Ovary (tissue), 7 donors: ENCODE measurements at regions not wholly inside any gene's neighbourhood (a gene's known extent, or its start where the extent isn't known, plus 50 kb on each side); places are given as distances from the start of the nearest gene placed in this dataset.

Source experiments
- DNase-seq, 5 donors: peaks; one replicate each; pipeline ENCODE4 v3.0.0-alpha.2; 2019 to 2020
- H3K27ac ChIP-seq, 2 donors: fragments of 200-600 bp; one replicate each; pipeline versions ENCODE4 v1.5.1 to v1.8.0; 2019 to 2022
- H3K27me3 ChIP-seq: fragments of 200-600 bp; one replicate; pipeline ENCODE4 v1.8.0; 2022
- H3K36me3 ChIP-seq: fragments of 200-600 bp; sonication (generic); one replicate; pipeline ENCODE4 v1.5.1; 2019
- H3K4me1 ChIP-seq: one replicate; pipeline ENCODE4 v1.8.1; 2013; ENCODE audit warnings: mild to moderate bottlenecking, moderate library complexity; ENCODE audit not compliant: insufficient read depth
- H3K4me3 ChIP-seq: fragments of 200-600 bp; sonication (generic); one replicate; pipeline ENCODE4 v1.5.1; 2017
- H3K9me3 ChIP-seq, 2 donors: fragments of 200-600 bp in 1 of 2; sonication (generic) in 1 of 2; one replicate each; pipeline versions ENCODE4 v1.5.1 to v1.8.1; 2013 to 2019; ENCODE audit warnings: mild to moderate bottlenecking in 1 of 2, moderate library complexity in 1 of 2
- EP300 ChIP-seq: sonication (generic); formaldehyde crosslinking; IDR thresholded peaks from one replicate; pipeline ENCODE4 v1.6.1; 2017; ENCODE audit warnings: antibody characterized with exemption
- POLR2A ChIP-seq: fragments of 450-650 bp; IDR thresholded peaks from one replicate; pipeline ENCODE4 v1.6.1; 2017; ENCODE audit warnings: antibody characterized with exemption, mild to moderate bottlenecking, moderate library complexity
- WGBS, 3 donors: extraction: QIAGEN DNeasy Blood & Tissue Kit in 1 of 3; methylation state at CpG; one replicate each; pipeline versions ENCODE4 v1.1.5 to v1.1.7; 2013 to 2017; 5-methylcytosine and 5-hydroxymethylcytosine counted together
- intact Hi-C, 4 donors: fragments of 100-400 bp; cut with DNase I; formaldehyde crosslinking; loops; one replicate each; pipeline versions ENCODE4 v1.11.0 to v1.15.1; 2022 to 2023
- TF ChIP-seq, protein P1 (sequence below), 3 donors: fragments of 450-650 bp in 2 of 3; fragments of 200-600 bp in 1 of 3; IDR thresholded peaks; one replicate each; pipeline versions ENCODE4 v1.5.1 to v1.8.0; 2016 to 2022; ENCODE audit warnings: antibody characterized with exemption in 3 of 3, mild to moderate bottlenecking in 1 of 3
- donor health status: DM: no; HTN: no; CAD: no; lungs with moderate emphysema.
- donor health status: DM: no; HTN: no; CAD: no.
- donor health status: Bipolar disorder and iron deficiency.
- donor health status: DM: no; HTN: no; CAD: no.
- donor health status: DM: yes; HTN: yes; CAD: no.

DNA sequence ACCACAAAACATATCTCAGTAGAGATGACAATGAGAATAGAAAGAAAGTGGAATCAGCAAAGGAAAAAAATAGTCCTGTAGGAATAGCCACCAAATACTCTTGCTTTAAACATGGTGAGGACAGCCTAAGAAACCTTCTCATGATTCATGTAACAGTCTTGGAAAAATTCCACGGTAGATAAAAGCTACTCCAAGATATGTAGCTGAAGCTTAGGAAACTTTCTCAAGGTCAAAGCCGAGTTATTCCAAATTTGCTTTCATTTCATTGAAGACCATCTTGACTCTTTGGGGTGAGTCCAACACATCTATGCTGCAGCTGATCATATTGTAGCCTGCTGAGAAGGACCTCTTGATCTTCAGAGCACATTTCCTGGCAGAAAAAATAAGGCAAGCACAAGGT, 157.6 kb downstream of the PAH start:
- intact Hi-C loops = no loop called here

DNA sequence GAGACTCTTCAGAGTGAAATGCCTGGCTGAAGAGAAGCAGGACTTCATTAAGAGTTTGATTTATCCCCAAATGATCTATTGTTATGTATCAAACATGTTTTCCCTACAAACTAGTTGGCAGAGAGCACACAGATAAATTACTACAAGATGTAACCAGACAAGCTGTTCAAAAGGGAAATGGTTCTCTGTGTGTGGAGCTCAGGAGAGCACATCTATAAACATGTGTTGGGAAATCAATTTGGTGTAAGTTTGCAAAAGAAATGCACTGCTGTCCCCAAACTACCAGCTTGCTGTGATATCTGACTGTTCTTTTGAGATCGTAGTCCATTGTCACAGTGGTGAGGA, 159.2 kb downstream of the PAH start:
- H3K27me3 ChIP-seq = no peaks in the 10 kb centered on the region
- no peak for DNase-seq
- intact Hi-C loops = no loop called here
- peaks cover 23% of the 10 kb centered on the region for H3K4me1 ChIP-seq
- H3K27ac ChIP-seq = peak overlapping the region in 1 of 2 donors; percentile 51
- no peak overlapping the region for H3K4me3 ChIP-seq
- no peaks in the 10 kb centered on the region for H3K9me3 ChIP-seq
- H3K36me3 ChIP-seq = no peaks in the 10 kb centered on the region
- TF ChIP-seq POLR2A (no peak), EP300 (no peak)
- TF ChIP-seq, protein P1, sequence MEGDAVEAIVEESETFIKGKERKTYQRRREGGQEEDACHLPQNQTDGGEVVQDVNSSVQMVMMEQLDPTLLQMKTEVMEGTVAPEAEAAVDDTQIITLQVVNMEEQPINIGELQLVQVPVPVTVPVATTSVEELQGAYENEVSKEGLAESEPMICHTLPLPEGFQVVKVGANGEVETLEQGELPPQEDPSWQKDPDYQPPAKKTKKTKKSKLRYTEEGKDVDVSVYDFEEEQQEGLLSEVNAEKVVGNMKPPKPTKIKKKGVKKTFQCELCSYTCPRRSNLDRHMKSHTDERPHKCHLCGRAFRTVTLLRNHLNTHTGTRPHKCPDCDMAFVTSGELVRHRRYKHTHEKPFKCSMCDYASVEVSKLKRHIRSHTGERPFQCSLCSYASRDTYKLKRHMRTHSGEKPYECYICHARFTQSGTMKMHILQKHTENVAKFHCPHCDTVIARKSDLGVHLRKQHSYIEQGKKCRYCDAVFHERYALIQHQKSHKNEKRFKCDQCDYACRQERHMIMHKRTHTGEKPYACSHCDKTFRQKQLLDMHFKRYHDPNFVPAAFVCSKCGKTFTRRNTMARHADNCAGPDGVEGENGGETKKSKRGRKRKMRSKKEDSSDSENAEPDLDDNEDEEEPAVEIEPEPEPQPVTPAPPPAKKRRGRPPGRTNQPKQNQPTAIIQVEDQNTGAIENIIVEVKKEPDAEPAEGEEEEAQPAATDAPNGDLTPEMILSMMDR (IDR thresholded peaks at IDR 0.05) = no peak
- 54 to 90% (median 82%) methylated on average over 1 of the region's 1 CpG for WGBS, 3 donors

More for the DNA sequence above, 157.6 kb downstream of the PAH start:
- H3K9me3 ChIP-seq = no peaks in the 10 kb centered on the region
- TF ChIP-seq POLR2A (no peak), EP300 (no peak)
- TF ChIP-seq, protein P1 (IDR thresholded peaks at IDR 0.05) = no peak
- 1 to 9% (median 2%) methylated on average over 2 of the region's 2 CpGs for WGBS, 3 donors
- H3K4me3 ChIP-seq = no peak overlapping the region
- no peaks in the 10 kb centered on the region for H3K36me3 ChIP-seq
- no peaks in the 10 kb centered on the region for H3K27me3 ChIP-seq
- H3K27ac ChIP-seq = no peak overlapping the region
- H3K4me1 ChIP-seq = peaks cover 20% of the 10 kb centered on the region
- peak in 1 of 5 donors; percentile 39 for DNase-seq

DNA sequence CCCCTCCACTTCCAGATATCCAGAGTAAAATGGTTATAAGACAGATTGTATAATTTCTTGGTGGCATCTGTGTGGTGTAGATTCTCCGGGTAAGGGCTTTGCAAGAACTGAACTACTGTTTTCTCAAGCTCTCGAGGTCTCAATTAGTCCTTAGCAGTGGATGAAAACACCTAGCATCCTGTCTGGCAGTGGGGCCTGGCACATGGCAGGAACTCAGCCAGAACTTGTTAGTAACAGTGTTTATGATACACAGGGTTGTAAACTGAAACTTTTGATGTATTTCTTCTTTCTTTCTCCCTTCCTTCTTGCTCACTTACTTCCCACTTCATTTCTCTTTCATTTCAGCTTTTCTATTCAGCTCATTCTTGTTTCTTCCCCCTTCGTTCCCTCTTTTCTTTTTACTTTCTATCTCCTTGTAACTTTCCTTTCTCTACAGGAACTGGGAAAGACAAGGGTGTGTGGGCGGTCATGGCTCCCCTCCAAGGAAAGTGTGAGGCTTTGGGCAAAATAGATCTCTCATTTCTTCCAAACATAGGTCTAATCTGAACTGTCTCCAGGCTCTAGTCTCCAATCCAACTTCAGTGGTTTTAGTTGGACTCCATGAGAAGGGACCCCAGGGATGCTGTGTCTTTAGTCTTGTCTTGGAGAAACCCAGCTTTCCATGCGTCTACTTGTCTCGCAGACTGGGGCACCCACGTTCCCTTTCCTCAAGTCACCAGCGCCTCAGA, 159.7 kb downstream of the PAH start:
- Histone ChIP-seq H3K27me3 (no peaks in the 10 kb centered on the region), H3K4me1 (peaks cover 23% of the 10 kb centered on the region), H3K27ac (peak overlapping the region; percentile 6 to 51), H3K9me3 (no peaks in the 10 kb centered on the region), H3K4me3 (no peak overlapping the region), H3K36me3 (no peaks in the 10 kb centered on the region)
- TF ChIP-seq POLR2A = no peak
- no peak for TF ChIP-seq EP300
- TF ChIP-seq, protein P1 (IDR thresholded peaks at IDR 0.05) = no peak
- intact Hi-C loops = no loop called here
- 29 to 31% (median 29%) methylated on average over 8 of the region's 8 CpGs for WGBS, 3 donors
- DNase-seq = peak; percentile 60 to 77 (median 66)

DNA sequence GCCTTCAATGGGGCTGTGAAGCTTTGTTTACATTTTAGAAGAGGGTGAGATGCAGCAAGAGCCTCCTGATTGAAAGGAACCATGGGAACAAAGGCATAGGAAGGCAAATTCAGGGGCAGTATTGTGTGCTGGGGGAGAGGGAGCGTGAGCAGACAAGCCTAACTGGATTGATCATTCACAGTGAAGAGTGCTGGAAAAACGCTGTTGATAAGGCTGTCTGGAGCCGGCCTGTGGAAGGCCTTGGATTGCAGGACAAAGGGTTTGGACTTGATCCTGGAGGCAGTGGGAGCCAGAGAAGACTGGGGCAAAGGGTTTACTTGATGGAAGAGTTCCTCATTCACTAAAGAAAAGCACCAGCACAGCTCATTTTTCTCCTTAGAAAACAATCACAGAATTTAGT, 160.5 kb downstream of the PAH start:
- Histone ChIP-seq H3K4me3 (no peak overlapping the region), H3K4me1 (peaks cover 23% of the 10 kb centered on the region), H3K36me3 (no peaks in the 10 kb centered on the region), H3K9me3 (no peaks in the 10 kb centered on the region), H3K27me3 (no peaks in the 10 kb centered on the region), H3K27ac (peak overlapping the region; percentile 6 to 51)
- TF ChIP-seq POLR2A (no peak), EP300 (no peak)
- TF ChIP-seq, protein P1 (IDR thresholded peaks at IDR 0.05) = no peak
- intact Hi-C loops = no loop called here
- WGBS, 3 donors = 8 to 21% (median 13%) methylated on average over 3 of the region's 3 CpGs
- DNase-seq = peak; percentile 64 to 68 (median 65)
